H7 (cell line): ENCODE measurements at regions not wholly inside any gene's neighbourhood (a gene's known extent, or its start where the extent isn't known, plus 50 kb on each side); places are given as distances from the start of the nearest gene placed in this dataset.
"Not testable (repeated sequence)": the region's sequence is repeated elsewhere in the genome, so short reads cannot be mapped to it uniquely, and the experiment has no call there.

Experiments used
- DNase-seq: peaks from one replicate; pipeline ENCODE4 v3.0.0; 2012
- H3K27me3 ChIP-seq: 2 replicates; pipeline ENCODE4 v1.6.0; 2011; ENCODE audit warnings: mild to moderate bottlenecking, low read length; ENCODE audit not compliant: control insufficient read depth, insufficient read depth
- H3K36me3 ChIP-seq: replicated peaks from 2 replicates; pipeline ENCODE4 v1.5.1; 2011; ENCODE audit warnings: low read length; ENCODE audit not compliant: control insufficient read depth, insufficient read depth
- H3K4me3 ChIP-seq: 2 replicates; pipeline ENCODE4 v1.5.1; 2011; ENCODE audit warnings: low read depth, mild to moderate bottlenecking, control low read depth, low read length, moderate library complexity; ENCODE audit not compliant: insufficient read depth

DNA sequence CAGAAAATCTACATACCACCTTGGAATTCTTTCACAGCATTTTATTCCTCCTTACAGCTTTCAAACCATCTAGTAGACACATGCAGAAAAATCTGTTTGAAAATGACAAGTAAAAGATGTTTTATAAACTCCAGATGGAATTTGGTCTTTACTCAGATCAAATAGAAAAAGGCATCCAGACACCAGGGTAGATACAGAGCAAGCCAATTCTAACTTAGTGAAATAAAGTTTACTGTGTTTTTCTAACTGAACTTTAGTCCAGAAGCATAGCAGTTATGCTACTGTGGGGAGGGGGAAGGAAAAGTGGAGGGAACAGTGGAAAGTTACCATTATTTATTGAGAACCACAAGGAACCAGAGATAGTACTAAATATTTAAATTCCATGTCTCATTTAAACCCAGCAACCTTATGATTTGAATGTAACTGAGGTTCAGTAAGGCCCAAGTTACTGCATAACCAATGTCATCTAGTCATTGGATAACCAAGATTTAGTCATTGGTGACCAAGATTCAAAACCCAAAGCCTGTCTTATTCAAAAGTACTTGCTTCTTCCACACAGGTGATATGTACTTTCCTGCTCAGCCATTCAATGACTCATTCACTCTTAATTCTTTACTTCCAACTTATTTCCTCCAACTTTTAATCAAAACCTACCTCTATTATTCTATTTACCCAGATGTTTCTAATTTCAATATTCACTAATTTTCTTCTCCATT is 57.7 kb downstream of the RAD51AP2 start:
- DNase-seq = no peak
- Histone ChIP-seq H3K36me3 (no peaks in the 10 kb centered on the region), H3K27me3 (no peaks in the 10 kb centered on the region), H3K4me3 (no peak overlapping the region)

DNA sequence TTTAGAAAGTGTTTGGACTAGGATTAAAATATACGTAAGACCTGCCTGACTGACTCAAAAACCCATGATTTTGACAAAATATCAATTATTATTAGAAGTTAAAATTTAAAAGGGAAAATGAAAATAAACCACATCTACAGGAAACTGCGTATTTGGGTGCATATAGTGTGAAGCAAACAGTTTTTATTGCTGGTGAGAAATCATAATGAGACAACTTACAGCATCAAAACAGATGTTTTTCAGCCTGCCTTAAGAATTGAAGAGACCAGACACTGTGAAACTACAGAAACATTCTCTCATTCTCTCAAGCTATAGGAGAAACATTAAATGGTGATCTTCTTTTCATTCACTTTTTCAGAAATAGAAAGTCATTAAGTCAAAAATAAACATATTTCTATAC is 62.9 kb downstream of the RAD51AP2 start:
- H3K4me3 ChIP-seq = no peak overlapping the region
- no peaks in the 10 kb centered on the region for H3K27me3 ChIP-seq
- DNase-seq = no peak

DNA sequence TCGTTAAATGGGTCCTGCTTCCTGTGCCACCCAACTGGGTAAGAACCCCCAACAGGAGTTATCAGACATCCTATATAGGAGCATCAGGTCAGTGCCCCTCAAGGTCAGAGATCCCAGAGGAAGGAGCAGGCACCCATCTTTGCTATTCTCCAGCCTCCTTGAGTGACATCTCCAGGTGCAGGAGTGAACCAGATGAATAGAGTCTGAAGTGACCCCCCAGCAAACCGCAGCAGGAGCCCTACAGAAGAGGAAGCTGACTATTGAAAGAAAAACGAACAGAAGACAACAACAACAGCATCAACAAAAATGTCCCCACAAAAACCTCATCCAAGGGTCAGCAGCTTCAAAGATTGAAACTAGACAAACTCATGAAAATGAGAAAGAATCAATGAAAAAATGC is 72.0 kb downstream of the RAD51AP2 start:
- DNase-seq, H3K4me3 ChIP-seq, H3K36me3 ChIP-seq, H3K27me3 ChIP-seq: not testable (repeated sequence)

More for the DNA sequence above, 62.9 kb downstream of the RAD51AP2 start:
- H3K36me3 ChIP-seq = no peaks in the 10 kb centered on the region

DNA sequence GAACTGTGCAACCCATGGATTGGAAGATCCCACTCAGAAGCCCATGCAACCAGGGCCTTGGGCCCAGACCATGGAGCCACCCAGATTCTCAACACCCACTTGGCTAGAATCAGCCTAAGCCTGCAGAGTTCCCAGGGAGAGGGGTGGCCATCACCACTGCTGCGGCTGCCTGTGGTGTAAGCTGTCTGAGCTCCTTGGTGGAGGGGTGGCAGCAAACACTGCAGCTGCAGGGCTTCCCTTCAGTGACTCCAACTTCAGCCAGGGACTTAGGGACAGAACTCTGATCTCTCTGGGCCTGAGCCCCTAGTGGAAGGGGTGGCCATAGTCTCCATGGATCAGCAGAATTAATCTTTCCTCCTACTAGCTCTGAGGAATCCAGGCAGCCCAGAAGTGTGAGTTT is 72.5 kb downstream of the RAD51AP2 start:
- DNase-seq = no peak
- no peaks in the 10 kb centered on the region for H3K36me3 ChIP-seq
- H3K27me3 ChIP-seq = no peaks in the 10 kb centered on the region
- H3K4me3 ChIP-seq = no peak overlapping the region

DNA sequence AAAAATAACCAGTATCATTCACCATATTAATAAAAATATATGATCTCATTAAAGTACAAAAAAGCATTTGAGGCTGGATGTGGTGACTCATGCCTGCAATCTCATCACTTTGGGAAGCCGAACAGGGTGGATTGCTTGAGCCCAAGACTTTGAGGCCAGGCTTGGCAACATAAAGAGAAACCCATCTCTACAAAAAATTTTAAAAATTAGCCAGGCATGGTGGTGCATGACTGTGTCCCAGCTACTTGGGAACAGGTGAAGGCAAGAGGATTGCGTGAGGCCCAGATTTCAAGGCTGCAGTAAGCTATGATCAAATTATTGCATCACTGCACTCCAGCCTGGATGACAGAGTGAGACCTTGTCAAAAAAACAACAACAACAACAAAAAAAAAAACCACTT is 75.9 kb downstream of the RAD51AP2 start:
- H3K27me3 ChIP-seq = no peaks in the 10 kb centered on the region
- H3K36me3 ChIP-seq = no peaks in the 10 kb centered on the region
- no peak overlapping the region for H3K4me3 ChIP-seq
- DNase-seq = no peak

DNA sequence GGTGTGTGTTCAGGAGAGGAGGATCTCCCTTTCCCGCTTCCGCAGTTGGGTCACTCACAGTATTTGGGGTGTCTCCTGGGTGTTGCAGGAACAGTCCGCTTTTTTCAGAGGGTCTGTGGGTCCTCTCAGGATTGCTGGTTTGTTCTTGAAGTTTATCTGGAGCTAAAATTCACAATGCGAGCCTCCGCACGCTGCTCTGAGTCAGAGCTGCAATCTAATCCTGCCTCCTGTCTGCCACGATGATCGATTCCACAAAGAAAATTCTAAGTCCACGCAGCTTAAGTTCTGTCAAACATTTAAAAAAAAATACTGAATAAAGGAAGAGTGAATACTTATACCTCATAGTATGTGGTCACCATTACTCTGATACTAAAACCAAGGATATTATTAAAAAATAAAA is 76.5 kb downstream of the RAD51AP2 start:
- Histone ChIP-seq H3K36me3 (no peaks in the 10 kb centered on the region), H3K4me3 (no peak overlapping the region), H3K27me3 (no peaks in the 10 kb centered on the region)
- no peak for DNase-seq

DNA sequence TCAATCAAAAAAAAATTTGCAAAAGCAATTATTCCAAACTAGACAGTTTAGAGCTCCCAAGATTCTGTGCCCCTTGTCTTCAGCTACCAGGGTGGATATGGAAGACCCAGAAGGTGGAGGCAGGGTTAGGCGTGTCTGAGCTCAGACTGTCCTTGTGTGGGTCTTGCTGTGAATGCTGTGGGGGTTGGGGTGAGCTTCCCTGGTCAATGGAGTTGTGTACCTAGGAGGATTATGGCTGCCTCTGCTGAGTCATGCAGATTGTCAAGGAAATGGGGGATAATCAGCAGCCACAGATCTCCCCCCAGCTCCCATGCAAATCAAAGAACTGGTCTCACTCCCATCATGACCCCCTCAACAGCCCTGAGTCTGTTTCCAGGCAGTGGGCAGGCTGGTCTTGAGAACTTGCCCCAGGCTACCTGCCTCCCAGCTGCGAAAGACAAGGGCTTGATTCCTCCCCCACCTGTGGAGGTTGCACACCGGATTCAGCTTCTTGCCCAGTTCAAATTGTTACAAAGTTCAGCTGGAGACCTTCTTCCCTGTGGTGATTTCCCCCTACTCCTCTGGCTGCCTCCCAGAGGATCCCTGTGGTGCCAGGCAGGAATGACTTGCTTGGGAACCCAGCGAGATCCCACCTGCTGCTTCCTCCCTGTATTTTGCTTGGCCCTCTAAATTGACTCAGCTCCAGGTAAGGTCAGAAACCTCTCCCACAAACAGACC is 77.0 kb downstream of the RAD51AP2 start:
- no peak for DNase-seq
- H3K27me3 ChIP-seq = no peaks in the 10 kb centered on the region
- H3K36me3 ChIP-seq = no peaks in the 10 kb centered on the region
- H3K4me3 ChIP-seq = no peak overlapping the region

DNA sequence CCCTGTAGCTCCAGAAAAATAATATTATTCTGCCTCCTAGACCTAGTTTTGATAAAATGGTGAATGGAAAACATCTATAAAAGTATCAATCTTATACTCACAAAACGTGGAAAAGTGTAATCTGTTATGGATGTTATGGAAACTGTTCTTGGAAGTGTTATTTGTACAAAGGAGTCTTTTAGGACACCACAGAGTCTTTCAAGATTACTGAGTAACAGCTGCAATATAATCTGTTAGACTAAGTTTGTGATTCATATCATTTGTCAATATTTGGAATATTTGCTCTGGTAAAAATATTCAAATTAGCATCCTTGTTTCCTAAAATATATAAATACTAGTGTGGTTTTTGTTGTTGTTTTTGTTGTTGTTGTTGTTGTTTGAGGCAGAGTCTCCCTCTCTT is 87.9 kb downstream of the RAD51AP2 start:
- no peak for DNase-seq
- Histone ChIP-seq H3K4me3 (no peak overlapping the region), H3K36me3 (no peaks in the 10 kb centered on the region), H3K27me3 (no peaks in the 10 kb centered on the region)

DNA sequence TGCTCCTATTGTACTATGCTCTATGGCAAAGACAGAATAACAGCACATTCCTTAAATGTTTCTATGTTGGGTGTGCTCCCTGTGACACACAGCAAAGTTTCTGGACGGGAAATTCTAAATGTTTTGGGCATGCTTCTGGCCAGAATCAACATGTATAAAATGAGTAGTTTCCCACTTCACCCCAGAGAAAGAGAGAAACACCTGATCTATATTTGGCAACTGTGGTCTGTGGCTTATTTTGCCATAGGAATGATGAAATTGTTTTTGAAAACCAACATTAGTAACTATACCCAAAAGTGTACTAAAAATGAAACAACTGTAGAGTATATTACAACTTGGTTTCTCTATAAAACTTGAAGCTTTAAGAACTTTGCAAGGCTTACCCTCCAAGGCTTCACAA is 89.1 kb downstream of the RAD51AP2 start:
- no peak overlapping the region for H3K4me3 ChIP-seq

DNA sequence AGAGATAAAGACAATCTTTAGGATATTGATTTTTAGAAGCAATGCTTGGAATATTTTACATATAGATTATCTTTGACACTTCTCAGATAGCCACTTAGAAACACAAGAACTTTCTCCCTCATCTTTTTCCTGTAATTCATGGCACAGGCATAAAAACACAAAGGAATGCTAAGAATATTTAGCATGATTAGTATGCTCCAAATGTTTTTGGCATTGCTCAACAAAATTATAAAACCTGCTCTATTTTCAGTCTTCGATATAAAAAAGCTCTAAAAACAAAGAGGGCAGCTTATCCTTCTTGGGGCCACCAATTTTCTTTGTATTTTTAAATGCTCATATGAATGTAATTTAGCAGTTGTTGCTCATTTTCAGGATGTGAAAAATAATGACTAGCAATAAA is 90.8 kb downstream of the RAD51AP2 start:
- H3K36me3 ChIP-seq = no peaks in the 10 kb centered on the region
- no peaks in the 10 kb centered on the region for H3K27me3 ChIP-seq
- no peak overlapping the region for H3K4me3 ChIP-seq
- DNase-seq = no peak

More for the DNA sequence above, 89.1 kb downstream of the RAD51AP2 start:
- no peaks in the 10 kb centered on the region for H3K27me3 ChIP-seq
- no peaks in the 10 kb centered on the region for H3K36me3 ChIP-seq
- no peak for DNase-seq

DNA sequence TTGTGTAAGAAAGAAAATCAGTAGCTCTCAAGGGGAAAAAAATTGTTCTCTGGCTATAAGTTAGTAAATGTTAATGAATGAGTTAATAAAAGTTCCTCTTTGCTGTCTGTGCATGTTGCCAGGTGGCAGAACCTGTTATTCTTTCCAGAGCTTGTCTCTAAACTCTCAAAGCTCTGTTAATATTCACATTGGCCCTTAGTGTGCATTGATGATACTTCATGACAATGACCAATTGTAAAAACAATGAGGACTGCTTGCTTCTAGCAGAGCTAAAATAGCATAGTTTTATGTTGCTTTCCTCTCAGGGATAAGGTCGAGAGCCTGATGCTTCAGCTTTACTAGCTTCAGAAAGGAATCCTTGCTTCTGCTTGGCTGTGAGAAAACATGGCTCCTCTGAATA is 91.5 kb downstream of the RAD51AP2 start:
- no peaks in the 10 kb centered on the region for H3K36me3 ChIP-seq
- H3K27me3 ChIP-seq = no peaks in the 10 kb centered on the region
- no peak for DNase-seq
- no peak overlapping the region for H3K4me3 ChIP-seq

DNA sequence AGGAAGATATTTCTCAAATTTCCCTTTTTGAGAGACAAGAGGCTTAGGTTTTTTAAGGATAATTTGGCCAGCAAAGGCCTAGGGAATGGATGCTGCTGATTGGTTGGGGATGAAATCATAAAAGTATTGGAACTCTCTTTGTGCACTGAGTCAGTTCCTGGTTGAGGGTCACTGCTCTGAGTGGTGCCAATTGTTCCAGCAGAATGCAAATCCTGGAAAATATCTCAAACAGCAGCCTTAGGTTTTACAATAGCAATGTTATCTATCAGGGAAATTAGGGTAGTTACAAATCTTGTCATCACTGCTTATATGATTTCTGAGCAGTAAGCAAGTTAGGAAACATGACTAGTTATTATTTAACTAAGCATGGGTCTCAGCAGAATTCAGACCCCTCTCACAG is 96.2 kb downstream of the RAD51AP2 start:
- no peak for DNase-seq
- H3K27me3 ChIP-seq = no peaks in the 10 kb centered on the region
- no peak overlapping the region for H3K4me3 ChIP-seq
- H3K36me3 ChIP-seq = no peaks in the 10 kb centered on the region

DNA sequence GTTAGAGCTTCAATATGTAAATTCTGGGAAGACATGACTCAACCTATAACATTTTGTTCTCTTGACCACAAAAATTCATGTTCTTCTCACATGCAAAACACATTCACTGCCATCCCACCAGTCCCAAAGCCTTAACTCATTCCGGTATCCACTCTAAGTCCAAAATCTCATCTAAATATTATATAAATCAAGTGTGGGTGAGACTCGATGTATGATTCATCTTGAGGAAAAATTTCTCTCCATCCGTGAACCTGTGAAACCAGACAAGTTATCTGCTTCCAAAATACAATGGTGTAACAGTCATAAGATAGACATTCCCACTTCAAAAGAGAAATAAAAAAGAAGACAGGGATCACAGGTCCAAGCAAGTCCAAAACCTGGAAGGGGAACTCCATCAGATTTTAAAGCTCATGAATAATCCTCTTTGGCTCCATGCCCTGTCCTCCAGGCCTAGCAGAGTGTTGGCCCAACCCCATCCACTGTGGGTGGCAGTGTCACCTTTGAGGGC is 101.3 kb downstream of the RAD51AP2 start:
- no peak overlapping the region for H3K4me3 ChIP-seq
- H3K27me3 ChIP-seq = no peaks in the 10 kb centered on the region
- no peak for DNase-seq
- H3K36me3 ChIP-seq = no peaks in the 10 kb centered on the region

DNA sequence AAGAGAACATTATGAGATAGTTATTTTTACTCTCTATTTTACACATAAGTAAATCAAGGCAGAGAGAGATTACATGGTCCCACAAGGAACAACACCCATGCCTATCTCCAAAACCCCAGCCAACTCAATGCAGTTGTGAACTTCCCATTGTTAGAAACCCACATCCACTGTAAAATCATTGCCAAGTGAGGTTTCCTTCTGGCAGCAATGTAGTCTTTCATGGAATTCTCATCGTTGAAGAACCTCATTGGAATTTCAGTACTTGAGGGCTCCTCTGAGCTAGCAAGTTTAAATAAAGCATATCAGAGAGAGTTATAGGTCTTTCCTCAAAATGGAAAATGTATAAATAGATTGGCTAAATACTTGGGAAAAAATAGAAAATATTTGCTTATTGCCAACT is 105.2 kb downstream of the RAD51AP2 start:
- Histone ChIP-seq H3K4me3 (no peak overlapping the region), H3K36me3 (no peaks in the 10 kb centered on the region), H3K27me3 (no peaks in the 10 kb centered on the region)
- no peak for DNase-seq

DNA sequence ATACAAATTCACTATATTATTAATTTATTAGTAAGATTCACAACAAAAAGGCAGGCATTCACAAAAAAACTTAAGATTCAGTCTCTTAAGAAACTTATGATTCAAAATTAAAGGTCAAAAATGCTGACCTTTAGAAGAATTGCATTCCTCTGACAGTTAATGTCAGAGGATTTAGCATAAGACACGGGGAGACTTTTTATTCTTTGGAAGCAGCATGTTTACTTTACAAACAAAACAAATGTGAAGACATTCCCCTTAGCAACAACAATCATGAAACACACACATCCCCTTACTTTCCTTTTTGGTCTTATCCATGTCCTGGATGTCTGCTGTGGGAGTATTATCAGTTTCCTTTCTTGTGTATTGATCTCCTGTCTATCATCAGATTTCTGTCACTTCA is 117.1 kb downstream of the RAD51AP2 start:
- no peak overlapping the region for H3K4me3 ChIP-seq
- DNase-seq = no peak
- no peaks in the 10 kb centered on the region for H3K36me3 ChIP-seq
- H3K27me3 ChIP-seq = no peaks in the 10 kb centered on the region
